GM19043 (cell line): ENCODE measurements at regions not wholly inside any gene's neighbourhood (a gene's known extent, or its start where the extent isn't known, plus 50 kb on each side); places are given as distances from the start of the nearest gene placed in this dataset.
"Not testable (repeated sequence)": the region's sequence is repeated elsewhere in the genome, so short reads cannot be mapped to it uniquely, and the experiment has no call there.

Experiments
- ATAC-seq: cut with Tn5 transposase; IDR thresholded peaks from one replicate; pipeline ENCODE4 v1.9.1; 2021; ENCODE audit warnings: low read depth; ENCODE audit not compliant: unreplicated experiment

DNA sequence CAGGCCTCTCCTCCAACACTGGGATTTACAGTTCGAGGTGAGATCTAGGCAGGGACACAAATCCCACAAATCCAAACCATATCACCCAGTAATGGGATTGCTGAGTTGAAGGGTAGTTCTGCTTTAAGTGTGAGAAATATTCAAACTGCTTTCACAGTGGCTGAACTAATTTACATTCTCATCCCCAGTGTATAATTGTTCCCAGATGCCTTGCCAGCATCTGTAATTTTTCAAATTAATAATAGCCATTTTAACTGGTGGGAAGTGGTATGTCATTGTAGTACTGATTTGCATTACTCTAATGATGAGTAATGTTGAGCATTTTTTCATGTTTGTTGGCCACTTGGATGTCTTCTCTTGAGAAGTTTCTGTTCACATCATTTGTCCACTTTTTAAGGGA, 592.8 kb upstream of the GRM3 start:
- no peak for ATAC-seq

DNA sequence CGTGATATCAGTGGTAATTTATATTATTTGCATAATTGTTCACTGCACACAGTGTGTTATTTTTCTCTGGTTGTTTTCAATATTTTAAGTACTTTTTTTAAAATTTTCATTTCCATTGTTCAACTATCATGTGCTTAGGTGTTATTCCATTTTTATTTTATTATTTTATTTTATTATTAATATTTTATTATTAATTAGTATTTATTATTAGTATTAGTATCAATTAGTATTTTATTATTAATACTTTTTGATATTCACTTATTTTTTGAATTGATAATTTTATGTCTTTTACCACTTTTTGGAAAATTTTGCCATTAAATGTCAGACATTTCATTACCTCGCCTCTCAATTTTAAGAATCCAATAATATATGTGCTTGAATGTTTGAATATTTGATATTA, 593.8 kb upstream of the GRM3 start:
- ATAC-seq = no peak

- not testable (repeated sequence) for ATAC-seq
These were observed 598.5 kb upstream of the GRM3 start for GRCh38 chr7:86045197-86045596.

DNA sequence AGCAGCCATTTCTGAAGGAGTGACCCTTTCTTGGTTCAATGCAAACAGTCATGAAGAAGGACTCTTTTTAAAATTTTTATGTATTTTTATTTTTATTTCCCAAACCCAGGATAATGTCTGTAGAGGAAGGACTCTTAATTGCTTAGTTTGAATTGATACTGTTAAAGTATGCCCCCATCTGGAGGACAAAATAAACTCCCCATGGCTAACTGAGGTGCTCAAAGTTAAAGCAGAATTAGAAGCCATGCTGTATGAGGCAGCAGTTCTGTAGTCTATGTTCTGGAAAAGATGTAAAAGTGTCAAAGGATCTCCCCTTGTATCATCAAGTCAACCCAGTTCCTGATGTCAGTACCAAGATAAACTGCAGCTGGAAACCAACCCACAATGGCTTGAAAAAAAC, 617.9 kb upstream of the GRM3 start:
- no peak for ATAC-seq

- ATAC-seq = no peak
These were observed 630.0 kb upstream of the GRM3 start for GRCh38 chr7:86013662-86014061.

DNA sequence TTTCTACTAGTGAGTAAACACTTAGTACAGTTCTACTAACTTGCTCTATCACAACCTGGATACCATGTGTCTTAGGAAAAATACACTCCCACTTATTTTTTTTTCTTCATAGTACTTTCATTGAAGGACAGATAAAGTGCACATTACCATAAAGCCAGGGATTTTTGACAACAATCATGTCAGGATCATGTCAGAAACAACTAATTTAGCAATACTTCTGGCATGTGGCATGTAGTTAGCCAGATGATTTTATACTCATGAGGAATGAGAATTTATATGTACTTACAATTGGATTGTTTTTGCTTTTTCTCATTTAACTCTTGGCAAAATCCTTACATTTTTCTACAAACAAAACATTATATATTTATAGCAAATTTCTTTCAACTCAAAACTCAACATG, 630.7 kb upstream of the GRM3 start:
- no peak for ATAC-seq

DNA sequence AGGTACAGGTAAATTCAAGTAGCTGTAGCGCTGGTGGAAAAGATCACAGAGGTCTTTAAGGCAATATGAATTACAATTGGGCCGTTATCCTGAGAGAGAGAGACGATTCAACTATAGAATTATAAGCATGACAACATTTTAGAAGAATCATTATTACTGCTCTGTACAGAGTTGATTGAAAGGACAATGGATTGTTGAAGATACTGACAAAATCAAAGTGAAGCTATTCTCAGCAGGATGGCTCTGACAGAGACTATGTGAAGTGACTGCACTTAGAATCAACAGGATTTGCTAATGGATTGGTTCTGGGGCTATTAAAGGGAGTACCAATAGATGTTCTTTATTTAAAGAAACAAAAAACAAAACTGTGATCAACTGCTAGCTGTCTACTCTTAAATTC, 634.8 kb upstream of the GRM3 start:
- ATAC-seq = no peak

DNA sequence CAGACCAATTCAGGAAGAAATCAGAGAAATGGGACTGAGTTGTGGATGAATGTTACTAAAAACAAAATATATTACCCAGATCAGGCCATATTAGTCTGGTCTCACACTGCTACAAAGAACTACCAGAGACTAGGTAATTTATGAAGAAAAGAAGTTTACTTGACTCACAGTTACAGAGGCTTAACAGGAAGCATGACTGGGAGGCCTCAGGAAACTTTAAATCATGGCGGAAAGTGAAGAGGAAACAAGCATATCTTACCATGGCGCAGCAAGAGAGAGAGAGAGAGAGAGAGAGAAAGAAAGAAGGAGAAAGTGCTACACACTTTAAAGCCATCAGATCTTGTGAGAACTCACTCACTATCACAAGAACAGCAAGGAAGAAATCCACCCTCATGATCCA, 636.8 kb upstream of the GRM3 start:
- no peak for ATAC-seq

DNA sequence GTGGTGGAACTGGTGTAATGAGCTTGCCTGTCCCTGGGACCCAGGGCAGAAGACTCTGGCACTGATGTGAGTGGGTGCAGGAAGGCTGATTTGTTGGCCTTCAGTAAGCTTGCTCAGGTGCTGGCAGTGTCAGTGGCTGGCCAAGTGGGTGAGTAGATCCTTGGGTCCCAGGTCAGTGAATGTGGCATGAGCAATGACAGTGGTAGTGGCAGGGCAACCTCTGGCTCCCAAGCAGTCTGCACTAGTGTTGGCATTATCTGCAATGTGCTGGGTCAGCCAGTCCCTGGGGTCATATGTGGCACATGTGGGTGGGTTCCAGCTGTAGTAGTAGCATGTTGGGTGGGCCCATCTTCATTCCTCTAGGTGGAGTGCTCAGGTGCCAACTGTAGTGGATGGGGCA, 640.9 kb upstream of the GRM3 start:
- ATAC-seq = no peak

GRCh38 chr7:85997515-85997914, 646.2 kb upstream of the GRM3 start:
- ATAC-seq = no peak

DNA sequence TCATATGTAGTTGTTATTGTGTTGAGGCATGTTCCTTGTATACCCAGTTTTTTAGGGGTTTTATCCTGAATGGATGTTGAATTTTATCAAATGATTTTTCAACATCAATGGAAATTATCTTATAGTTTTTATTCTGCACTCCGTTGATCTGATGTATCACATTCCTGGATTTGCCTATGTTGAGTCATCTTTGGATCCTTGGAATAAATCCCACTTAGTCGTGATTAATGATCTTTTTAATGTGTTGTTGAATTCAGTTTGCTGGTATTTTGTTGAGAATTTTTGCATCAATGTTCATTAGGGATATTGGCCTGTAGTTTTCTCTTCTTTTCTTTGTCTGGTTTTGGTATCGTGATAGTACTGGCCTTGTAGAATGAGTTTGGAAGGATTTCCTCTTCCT, 648.6 kb upstream of the GRM3 start:
- ATAC-seq = no peak

DNA sequence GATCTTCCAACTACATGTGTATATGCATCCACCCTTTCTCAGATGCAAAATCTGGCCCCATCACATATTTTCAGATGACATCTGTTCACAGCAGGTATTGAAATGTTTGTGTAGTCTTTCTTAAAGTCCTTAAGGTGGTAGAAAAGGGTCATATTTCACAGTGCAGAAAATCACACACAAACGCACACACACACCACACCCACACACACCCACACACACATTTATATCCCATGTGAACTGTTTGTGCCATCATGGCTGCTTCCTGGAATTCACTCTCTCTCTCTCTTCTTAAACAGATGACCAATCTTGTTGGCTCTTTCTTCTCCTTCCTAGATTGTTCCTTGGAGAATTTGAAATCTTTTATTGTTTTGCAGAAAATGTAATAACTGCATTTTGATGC, 663.0 kb upstream of the GRM3 start:
- ATAC-seq = no peak

GRCh38 chr7:85974176-85974575, 669.5 kb upstream of the GRM3 start:
- ATAC-seq = no peak

- ATAC-seq = no peak
These were observed 671.1 kb upstream of the GRM3 start for GRCh38 chr7:85972504-85973141.

GRCh38 chr7:85954961-85955360, 688.7 kb upstream of the GRM3 start:
- no peak for ATAC-seq

DNA sequence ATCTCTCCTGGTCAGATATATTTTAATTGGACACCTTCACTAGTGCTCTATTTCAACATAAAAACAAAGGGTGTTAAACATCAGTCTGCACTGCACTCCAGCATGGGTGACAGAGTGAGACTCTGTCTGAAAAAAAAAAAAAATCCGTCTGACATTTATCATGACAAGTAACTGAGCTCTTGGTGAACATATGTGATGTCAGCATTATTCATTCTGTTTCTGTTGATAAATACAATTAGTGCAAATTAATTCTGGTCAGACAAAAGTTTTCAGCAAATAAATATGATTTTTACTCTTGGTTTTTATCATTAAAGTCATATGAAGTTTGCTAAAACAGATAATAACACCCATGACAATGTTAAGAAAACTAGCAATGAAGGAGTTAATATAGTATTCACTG, 692.8 kb upstream of the GRM3 start:
- ATAC-seq = no peak

DNA sequence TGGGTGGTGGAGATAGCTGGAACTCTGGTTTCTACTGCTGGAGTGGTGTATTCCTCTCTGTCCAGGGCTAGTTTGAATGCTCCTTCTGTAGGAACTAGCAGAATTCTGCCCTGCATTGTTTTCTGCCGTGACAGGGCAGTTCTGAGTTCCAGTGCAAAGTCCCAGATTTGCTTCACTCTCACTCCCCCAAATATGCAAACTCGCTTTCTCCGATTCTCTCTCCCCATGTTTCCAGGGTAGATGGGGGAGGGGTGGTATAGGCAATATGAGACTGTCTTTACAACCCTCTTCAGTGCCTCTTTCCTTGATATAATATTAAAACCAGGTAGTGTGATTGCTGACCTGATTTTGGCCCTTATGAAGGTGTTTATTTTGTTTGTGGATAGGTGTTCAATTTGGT, 693.3 kb upstream of the GRM3 start:
- ATAC-seq = no peak

DNA sequence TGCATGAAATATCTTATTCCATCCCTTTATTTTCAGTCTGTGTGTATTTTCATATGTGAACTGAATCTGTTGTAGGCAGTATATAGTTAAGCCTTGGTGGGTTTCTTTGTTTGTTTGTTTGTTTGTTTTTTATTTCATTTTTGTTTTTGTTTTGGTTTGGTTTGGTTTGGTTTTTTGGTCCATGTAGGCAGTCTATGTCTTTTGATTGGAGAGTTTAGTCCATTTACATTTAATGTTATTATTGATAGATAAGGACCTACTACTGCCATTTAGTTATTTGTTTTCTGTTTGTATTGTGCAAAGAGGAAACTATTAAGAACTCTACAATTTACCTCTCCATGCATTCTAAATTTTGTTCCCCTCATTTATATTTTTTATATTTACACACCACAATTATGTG, 695.9 kb upstream of the GRM3 start:
- no peak for ATAC-seq

DNA sequence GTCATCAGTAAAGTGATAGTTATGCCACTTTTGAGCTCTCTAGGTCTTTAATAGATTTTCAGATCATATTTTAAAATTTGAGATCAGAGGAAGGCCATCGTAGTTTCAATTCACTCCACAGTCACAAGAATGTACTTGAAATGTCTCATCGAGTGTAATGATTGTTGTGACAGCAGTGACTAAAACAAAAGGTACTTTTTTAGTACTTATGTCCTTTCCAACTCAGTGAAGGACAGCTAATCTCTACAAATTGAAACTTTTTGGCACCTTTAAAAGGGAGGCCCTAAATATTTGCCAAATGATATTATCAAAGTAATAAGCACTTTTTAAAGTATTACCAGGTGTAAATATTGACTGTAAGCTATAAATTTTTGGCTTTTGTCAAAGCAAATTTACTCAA, 702.9 kb upstream of the GRM3 start:
- ATAC-seq = no peak

DNA sequence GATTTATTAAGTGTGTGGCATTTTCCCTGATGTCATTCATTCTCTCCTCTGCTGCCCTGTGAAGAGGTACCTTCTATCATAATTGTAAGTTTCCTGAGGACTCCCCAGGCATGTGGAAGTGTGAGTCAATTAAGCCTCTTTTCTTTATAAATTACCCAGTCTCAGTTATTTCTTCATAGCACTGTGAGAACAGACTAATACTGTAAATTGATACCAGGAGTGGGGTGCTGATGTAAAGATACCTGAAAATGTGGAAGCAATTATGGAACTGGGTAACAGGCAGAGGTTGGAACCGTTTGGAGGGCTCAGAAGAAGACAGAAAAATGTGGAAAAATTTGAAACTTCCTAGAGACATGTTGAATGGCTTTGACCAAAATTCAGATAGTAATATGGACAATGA, 711.8 kb upstream of the GRM3 start:
- ATAC-seq = no peak

DNA sequence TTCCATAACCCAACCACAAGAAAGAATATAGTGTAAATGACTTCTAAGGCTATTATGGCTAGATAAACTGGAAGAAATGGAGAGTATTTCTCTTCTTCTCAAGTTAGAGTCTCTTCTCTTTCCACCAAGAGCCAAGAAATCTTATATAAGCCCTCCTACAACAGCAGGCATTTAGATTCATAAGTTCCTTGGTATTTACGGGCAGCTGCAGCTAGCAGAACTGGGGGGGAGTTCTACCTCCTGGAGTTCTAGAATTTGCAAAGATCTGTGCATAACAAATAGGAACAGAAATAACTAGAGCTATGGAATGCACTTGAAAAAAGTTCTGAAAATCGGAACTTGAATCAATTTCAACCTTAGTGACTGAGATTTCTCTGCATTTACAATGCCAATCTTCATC, 715.2 kb upstream of the GRM3 start:
- ATAC-seq = no peak

DNA sequence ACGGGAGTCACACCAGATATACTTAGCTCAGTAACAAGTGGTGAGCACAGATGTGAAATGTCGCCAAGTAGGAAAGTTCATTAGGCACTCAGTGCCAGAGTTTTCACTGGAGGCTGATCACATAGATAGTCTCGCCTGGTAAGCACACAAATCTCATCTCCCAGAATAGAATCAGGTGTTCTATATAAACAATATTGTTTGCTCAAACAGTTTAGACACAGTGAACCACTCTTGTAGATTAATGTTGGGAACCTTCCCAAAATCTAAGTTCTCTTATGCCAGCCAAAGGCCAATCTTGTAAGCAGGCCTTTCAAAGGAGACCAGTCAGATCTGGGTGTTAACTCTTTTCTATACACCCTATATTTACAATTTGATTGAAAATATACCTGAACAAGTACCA, 716.5 kb upstream of the GRM3 start:
- ATAC-seq = no peak

DNA sequence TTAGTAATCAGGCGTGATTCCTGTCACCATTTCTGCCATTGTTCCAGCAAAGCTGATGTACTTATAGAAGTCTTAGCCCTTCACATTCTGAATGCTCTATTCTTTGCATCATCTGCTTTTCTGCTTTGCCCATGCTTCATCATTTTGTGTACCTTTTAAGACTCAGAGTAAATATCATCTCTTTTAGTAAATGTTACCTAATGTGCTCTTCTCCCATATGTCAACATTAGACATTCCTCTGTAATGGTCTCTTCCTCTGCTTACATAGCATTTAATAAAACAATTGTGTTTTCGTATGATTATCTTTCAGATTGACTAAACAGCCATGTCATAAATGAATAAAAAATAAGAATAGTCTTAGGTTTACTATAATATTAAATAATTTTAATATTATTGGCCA, 719.6 kb upstream of the GRM3 start:
- no peak for ATAC-seq
